MM.1S (cell line): ENCODE measurements at regions not wholly inside any gene's neighbourhood (a gene's known extent, or its start where the extent isn't known, plus 50 kb on each side); places are given as distances from the start of the nearest gene placed in this dataset.

Source experiments
- DNase-seq: peaks from one replicate; pipeline ENCODE4 v3.0.0-alpha.2; 2015
- H2AFZ ChIP-seq: fragments of 300-600 bp; sonication (generic); 2 replicates; pipeline ENCODE4 v1.6.0; 2016; ENCODE audit warnings: antibody characterized with exemption, low read length
- H3F3A ChIP-seq: fragments of 300-600 bp; sonication (generic); 2 replicates; pipeline ENCODE4 v1.6.1; 2016; ENCODE audit warnings: mild to moderate bottlenecking, antibody characterized with exemption, low read length, moderate library complexity, mixed read lengths; ENCODE audit not compliant: insufficient read depth
- H3K27ac ChIP-seq: fragments of 300-600 bp; sonication (generic); 2 replicates; pipeline ENCODE4 v1.5.1; 2016; ENCODE audit warnings: mild to moderate bottlenecking, low read length
- H3K27me3 ChIP-seq: fragments of 300-600 bp; sonication (generic); replicated peaks from 2 replicates; pipeline ENCODE4 v1.6.0; 2016; ENCODE audit warnings: low read length; ENCODE audit not compliant: insufficient read depth
- H3K36me3 ChIP-seq: fragments of 300-600 bp; sonication (generic); replicated peaks from 2 replicates; pipeline ENCODE4 v1.6.1; 2016; ENCODE audit warnings: mild to moderate bottlenecking, low read length, mixed read lengths; ENCODE audit not compliant: insufficient read depth
- H3K4me1 ChIP-seq: fragments of 300-600 bp; sonication (generic); 2 replicates; pipeline ENCODE4 v1.6.1; 2016; ENCODE audit warnings: low read length, mixed read lengths
- H3K4me2 ChIP-seq: fragments of 300-600 bp; sonication (generic); 2 replicates; pipeline ENCODE4 v1.6.0; 2016; ENCODE audit warnings: low read depth, low read length
- H3K4me3 ChIP-seq: fragments of 300-600 bp; sonication (generic); 2 replicates; pipeline ENCODE4 v1.5.1; 2016; ENCODE audit warnings: low read length, mixed read lengths
- H3K79me2 ChIP-seq: fragments of 300-600 bp; sonication (generic); 2 replicates; pipeline ENCODE4 v1.6.1; 2016; ENCODE audit warnings: mixed run types, low read length, mixed read lengths
- H3K9ac ChIP-seq: fragments of 300-600 bp; sonication (generic); 2 replicates; pipeline ENCODE4 v1.6.1; 2016; ENCODE audit warnings: low read length, mixed read lengths
- H3K9me2 ChIP-seq: fragments of 300-600 bp; sonication (generic); replicated peaks from 2 replicates; pipeline ENCODE4 v1.6.1; 2016; ENCODE audit warnings: mild to moderate bottlenecking, low read length, mixed read lengths; ENCODE audit not compliant: insufficient read depth
- H3K9me3 ChIP-seq: fragments of 300-600 bp; sonication (generic); replicated peaks from 2 replicates; pipeline ENCODE4 v1.6.1; 2016; ENCODE audit warnings: mild to moderate bottlenecking, low read length, mixed read lengths; ENCODE audit not compliant: insufficient read depth
- H4K20me1 ChIP-seq: fragments of 300-600 bp; sonication (generic); 2 replicates; pipeline ENCODE4 v1.6.1; 2016; ENCODE audit warnings: mild to moderate bottlenecking, low read length, moderate library complexity, mixed read lengths; ENCODE audit not compliant: insufficient read depth
- EZH2 ChIP-seq: fragments of 300-600 bp; sonication (generic); optimal IDR thresholded peaks from 2 replicates; pipeline ENCODE3; 2017; ENCODE audit warnings: low read depth, mild to moderate bottlenecking, antibody characterized with exemption, low read length, mixed read lengths
- EZH2phosphoT487 ChIP-seq: fragments of 300-600 bp; sonication (generic); IDR thresholded peaks from 2 replicates; pipeline ENCODE4 v1.6.1; 2018; ENCODE audit warnings: antibody characterized with exemption, low read length
- TF ChIP-seq, protein P1 (sequence below): fragments of 300-600 bp; sonication (generic); IDR thresholded peaks from 2 replicates; pipeline ENCODE4 v1.5.1; 2016; ENCODE audit warnings: antibody characterized with exemption, low read length, mixed read lengths

DNA sequence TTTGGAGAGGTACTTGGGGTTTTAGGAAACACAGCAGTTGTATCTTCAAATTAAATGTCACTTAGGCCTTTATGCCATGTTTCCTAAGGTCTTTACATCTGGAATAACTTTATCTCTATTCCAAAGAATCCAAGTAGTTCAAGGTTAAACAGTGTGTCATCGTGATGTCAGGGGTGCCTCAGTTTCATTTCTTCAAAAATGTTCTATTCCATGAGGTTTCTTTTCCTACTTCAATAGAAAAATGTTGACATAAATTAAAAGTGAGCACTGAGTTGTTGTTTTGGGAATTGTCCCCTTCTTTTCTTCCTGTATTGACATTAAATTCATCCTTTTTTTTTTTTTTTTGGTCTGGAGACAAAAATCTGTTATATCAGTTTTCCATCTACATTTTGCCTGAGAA, 160.6 kb upstream of the C21orf91 start:
- TF ChIP-seq, protein P1, sequence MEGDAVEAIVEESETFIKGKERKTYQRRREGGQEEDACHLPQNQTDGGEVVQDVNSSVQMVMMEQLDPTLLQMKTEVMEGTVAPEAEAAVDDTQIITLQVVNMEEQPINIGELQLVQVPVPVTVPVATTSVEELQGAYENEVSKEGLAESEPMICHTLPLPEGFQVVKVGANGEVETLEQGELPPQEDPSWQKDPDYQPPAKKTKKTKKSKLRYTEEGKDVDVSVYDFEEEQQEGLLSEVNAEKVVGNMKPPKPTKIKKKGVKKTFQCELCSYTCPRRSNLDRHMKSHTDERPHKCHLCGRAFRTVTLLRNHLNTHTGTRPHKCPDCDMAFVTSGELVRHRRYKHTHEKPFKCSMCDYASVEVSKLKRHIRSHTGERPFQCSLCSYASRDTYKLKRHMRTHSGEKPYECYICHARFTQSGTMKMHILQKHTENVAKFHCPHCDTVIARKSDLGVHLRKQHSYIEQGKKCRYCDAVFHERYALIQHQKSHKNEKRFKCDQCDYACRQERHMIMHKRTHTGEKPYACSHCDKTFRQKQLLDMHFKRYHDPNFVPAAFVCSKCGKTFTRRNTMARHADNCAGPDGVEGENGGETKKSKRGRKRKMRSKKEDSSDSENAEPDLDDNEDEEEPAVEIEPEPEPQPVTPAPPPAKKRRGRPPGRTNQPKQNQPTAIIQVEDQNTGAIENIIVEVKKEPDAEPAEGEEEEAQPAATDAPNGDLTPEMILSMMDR = no peak
- no peak for TF ChIP-seq EZH2
- no peak for TF ChIP-seq EZH2phosphoT487

GRCh38 chr21:17978895-17979294, 159.7 kb upstream of the C21orf91 start:
- Histone ChIP-seq H4K20me1 (no peaks in the 10 kb centered on the region), H2AFZ (no peak overlapping the region), H3K4me2 (no peak overlapping the region), H3K4me1 (no peaks in the 10 kb centered on the region), H3K27ac (no peak overlapping the region), H3K27me3 (no peaks in the 10 kb centered on the region), H3F3A (no peaks in the 10 kb centered on the region), H3K9me3 (no peaks in the 10 kb centered on the region), H3K36me3 (no peaks in the 10 kb centered on the region), H3K9ac (no peak overlapping the region), H3K4me3 (no peak overlapping the region), H3K79me2 (no peaks in the 10 kb centered on the region), H3K9me2 (no peaks in the 10 kb centered on the region)
- no peak for DNase-seq
- TF ChIP-seq EZH2phosphoT487 = no peak
- no peak for TF ChIP-seq EZH2
- TF ChIP-seq, protein P1 = no peak

More for the DNA sequence above, 160.6 kb upstream of the C21orf91 start:
- no peaks in the 10 kb centered on the region for H3K4me1 ChIP-seq
- no peaks in the 10 kb centered on the region for H3K27me3 ChIP-seq
- H3K4me2 ChIP-seq = no peak overlapping the region
- H3K36me3 ChIP-seq = no peaks in the 10 kb centered on the region
- H3F3A ChIP-seq = no peaks in the 10 kb centered on the region
- no peak for DNase-seq
- no peaks in the 10 kb centered on the region for H3K79me2 ChIP-seq
- H3K9ac ChIP-seq = no peak overlapping the region
- H4K20me1 ChIP-seq = no peaks in the 10 kb centered on the region
- no peaks in the 10 kb centered on the region for H3K9me3 ChIP-seq
- H3K27ac ChIP-seq = no peak overlapping the region
- H3K4me3 ChIP-seq = no peak overlapping the region
- H3K9me2 ChIP-seq = no peaks in the 10 kb centered on the region
- H2AFZ ChIP-seq = no peak overlapping the region

GRCh38 chr21:17976691-17977090, 157.5 kb upstream of the C21orf91 start:
- Histone ChIP-seq H3K4me2 (no peak overlapping the region), H3K79me2 (no peaks in the 10 kb centered on the region), H3K9me3 (no peaks in the 10 kb centered on the region), H3K27me3 (no peaks in the 10 kb centered on the region), H3K36me3 (no peaks in the 10 kb centered on the region), H3K9ac (no peak overlapping the region), H3K27ac (no peak overlapping the region), H3K9me2 (no peaks in the 10 kb centered on the region), H2AFZ (no peak overlapping the region), H4K20me1 (no peaks in the 10 kb centered on the region), H3K4me1 (no peaks in the 10 kb centered on the region), H3F3A (no peaks in the 10 kb centered on the region), H3K4me3 (no peak overlapping the region)
- DNase-seq = no peak
- TF ChIP-seq EZH2phosphoT487 (no peak), EZH2 (no peak)
- TF ChIP-seq, protein P1 = no peak
